GDM1 (cell line): ENCODE measurements at regions not wholly inside any gene's neighbourhood (a gene's known extent, or its start where the extent isn't known, plus 50 kb on each side); places are given as distances from the start of the nearest gene placed in this dataset.
A peak's percentile ranks its signal among the peaks of the same experiment; 100 is the strongest.

Source experiments
- DNase-seq: peaks from one replicate; lab custom pipeline; 2025; lab: John Stamatoyannopoulos, UW

- DNase-seq, result no peak
Observed at GRCh38 chr2:43127941-43128558, 98.4 kb downstream of the ZFP36L2 start.

GRCh38 chr2:43127208-43127940, 99.0 kb downstream of the ZFP36L2 start:
- DNase-seq, result peak; percentile 42

GRCh38 chr2:43126817-43127207, 99.6 kb downstream of the ZFP36L2 start:
- DNase-seq, result no peak

GRCh38 chr2:43125090-43125998, 101.1 kb downstream of the ZFP36L2 start:
- no peak for DNase-seq

- no peak for DNase-seq
Observed at GRCh38 chr2:43124687-43125057, 101.7 kb downstream of the ZFP36L2 start.

- DNase-seq, result no peak
Observed at GRCh38 chr2:43123981-43124686, 102.3 kb downstream of the ZFP36L2 start.

GRCh38 chr2:43123486-43123885, 102.9 kb downstream of the ZFP36L2 start:
- DNase-seq, result no peak

- no peak for DNase-seq
Observed at GRCh38 chr2:43123028-43123427, 103.4 kb downstream of the ZFP36L2 start.

- no peak for DNase-seq
Observed at GRCh38 chr2:43121580-43122314, 104.7 kb downstream of the ZFP36L2 start.

GRCh38 chr2:43119303-43119702, 107.1 kb downstream of the ZFP36L2 start:
- no peak for DNase-seq

- no peak for DNase-seq
Observed at GRCh38 chr2:43117521-43118143, 108.8 kb downstream of the ZFP36L2 start.

GRCh38 chr2:43116988-43117387, 109.4 kb downstream of the ZFP36L2 start:
- DNase-seq, result no peak

GRCh38 chr2:43115881-43116280, 110.5 kb downstream of the ZFP36L2 start:
- no peak for DNase-seq

- peak; percentile 39 for DNase-seq
Observed at GRCh38 chr2:43114210-43114609, 112.2 kb downstream of the ZFP36L2 start.

- no peak for DNase-seq
Observed at GRCh38 chr2:43111788-43112554, 114.4 kb downstream of the ZFP36L2 start.

GRCh38 chr2:43110442-43110871, 115.9 kb downstream of the ZFP36L2 start:
- DNase-seq, result no peak

- DNase-seq, result no peak
Observed at GRCh38 chr2:43109261-43109743, 117.1 kb downstream of the ZFP36L2 start.

GRCh38 chr2:43107679-43108078, 118.7 kb downstream of the ZFP36L2 start:
- no peak for DNase-seq

GRCh38 chr2:43106559-43107527, 119.6 kb downstream of the ZFP36L2 start:
- DNase-seq, result no peak
